LNCAP (cell line): ENCODE measurements at regions not wholly inside any gene's neighbourhood (a gene's known extent, or its start where the extent isn't known, plus 50 kb on each side); places are given as distances from the start of the nearest gene placed in this dataset.

Experiments
- TF ChIP-seq, protein P1 (sequence below): fragments of 450-650 bp; IDR thresholded peaks from 2 replicates; pipeline ENCODE4 v1.5.1; 2017; ENCODE audit warnings: mild to moderate bottlenecking

DNA sequence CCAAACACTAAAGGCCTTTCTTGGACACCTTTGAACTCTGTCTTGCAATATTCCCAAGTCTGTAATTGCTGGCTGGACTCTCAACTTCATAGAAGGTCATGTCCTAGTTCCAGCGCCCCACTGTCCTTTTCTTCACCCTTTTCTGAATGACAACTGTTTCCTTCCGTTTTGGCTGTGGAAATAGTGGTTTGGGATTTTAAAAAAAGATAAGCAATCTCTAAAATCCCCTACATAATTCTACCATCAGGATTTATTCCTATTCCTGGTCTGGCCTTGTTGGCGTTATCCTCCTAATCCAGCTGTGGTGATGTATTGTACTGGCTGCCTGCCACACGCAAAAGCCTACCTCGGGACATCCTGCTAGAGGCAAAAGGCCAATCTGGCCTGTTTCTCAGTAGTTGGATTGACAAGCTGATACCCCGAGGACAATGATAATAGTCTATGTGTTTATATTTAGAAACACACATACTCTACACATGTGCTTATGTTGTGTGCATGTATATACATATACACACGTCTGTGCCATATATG lies 440.3 kb upstream of the DPH6 start:
- TF ChIP-seq, protein P1, sequence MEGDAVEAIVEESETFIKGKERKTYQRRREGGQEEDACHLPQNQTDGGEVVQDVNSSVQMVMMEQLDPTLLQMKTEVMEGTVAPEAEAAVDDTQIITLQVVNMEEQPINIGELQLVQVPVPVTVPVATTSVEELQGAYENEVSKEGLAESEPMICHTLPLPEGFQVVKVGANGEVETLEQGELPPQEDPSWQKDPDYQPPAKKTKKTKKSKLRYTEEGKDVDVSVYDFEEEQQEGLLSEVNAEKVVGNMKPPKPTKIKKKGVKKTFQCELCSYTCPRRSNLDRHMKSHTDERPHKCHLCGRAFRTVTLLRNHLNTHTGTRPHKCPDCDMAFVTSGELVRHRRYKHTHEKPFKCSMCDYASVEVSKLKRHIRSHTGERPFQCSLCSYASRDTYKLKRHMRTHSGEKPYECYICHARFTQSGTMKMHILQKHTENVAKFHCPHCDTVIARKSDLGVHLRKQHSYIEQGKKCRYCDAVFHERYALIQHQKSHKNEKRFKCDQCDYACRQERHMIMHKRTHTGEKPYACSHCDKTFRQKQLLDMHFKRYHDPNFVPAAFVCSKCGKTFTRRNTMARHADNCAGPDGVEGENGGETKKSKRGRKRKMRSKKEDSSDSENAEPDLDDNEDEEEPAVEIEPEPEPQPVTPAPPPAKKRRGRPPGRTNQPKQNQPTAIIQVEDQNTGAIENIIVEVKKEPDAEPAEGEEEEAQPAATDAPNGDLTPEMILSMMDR = no peak

DNA sequence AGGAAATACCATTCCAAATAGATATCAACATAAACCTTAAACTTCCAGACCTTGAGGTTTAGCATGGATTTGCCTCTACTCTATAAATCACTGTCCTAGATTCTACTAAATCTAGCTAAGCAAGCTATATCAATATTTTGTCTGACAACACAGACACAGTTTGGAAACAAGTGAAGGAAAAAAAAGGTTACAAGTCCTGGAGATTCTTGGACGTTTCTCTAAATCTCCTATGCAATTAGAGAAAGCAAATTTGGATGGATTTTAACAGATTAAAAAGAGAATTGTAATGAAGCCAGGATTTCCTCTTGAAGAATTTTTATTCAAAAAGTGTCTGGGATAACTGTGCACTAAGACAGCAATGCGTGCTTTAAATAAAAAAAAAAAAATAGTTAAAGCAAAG lies 441.1 kb upstream of the DPH6 start:
- TF ChIP-seq, protein P1 = no peak

- TF ChIP-seq, protein P1 = no peak
Measured at GRCh38 chr15:35991386-35991785, 445.4 kb upstream of the DPH6 start.

DNA sequence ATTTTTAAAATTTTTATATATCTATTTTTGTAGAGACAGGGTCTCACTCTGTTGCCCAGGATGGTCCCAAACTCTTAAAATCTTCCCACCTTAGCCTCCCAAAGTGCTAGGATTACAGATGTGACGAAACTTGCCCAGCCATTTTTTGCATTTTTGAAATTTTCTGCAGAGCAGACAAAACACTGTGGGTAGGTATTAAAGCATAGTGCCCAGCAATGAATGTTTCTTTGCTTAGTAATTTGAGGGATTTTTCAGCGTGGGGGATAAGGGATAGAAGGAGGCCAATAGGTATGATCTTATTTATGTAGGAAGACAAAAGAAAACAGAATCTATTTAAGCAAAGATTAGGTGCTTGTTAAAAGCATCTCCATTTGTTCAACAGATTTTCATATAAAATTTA lies 446.8 kb upstream of the DPH6 start:
- TF ChIP-seq, protein P1 = no peak

GRCh38 chr15:35993196-35993595 lies 447.2 kb upstream of the DPH6 start:
- TF ChIP-seq, protein P1 = no peak

DNA sequence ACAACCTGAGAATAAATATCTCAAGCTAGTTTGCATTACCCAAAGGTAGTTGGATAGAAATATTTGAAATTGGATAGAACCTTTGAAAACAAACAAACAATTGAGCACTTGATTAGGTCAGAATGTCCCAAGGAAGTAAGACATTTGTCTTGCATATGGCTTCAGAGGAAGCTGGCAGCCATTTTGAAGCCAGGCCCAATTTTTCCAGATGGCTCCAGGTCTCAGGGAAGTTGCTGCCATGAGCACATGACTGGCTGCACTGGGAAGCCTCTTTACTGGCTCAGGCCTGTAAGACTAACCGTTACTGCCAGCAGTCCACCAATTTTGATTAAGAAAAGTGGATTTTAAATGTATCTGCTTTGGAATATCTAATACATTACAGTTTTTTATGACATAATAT lies 448.9 kb upstream of the DPH6 start:
- TF ChIP-seq, protein P1 = no peak

DNA sequence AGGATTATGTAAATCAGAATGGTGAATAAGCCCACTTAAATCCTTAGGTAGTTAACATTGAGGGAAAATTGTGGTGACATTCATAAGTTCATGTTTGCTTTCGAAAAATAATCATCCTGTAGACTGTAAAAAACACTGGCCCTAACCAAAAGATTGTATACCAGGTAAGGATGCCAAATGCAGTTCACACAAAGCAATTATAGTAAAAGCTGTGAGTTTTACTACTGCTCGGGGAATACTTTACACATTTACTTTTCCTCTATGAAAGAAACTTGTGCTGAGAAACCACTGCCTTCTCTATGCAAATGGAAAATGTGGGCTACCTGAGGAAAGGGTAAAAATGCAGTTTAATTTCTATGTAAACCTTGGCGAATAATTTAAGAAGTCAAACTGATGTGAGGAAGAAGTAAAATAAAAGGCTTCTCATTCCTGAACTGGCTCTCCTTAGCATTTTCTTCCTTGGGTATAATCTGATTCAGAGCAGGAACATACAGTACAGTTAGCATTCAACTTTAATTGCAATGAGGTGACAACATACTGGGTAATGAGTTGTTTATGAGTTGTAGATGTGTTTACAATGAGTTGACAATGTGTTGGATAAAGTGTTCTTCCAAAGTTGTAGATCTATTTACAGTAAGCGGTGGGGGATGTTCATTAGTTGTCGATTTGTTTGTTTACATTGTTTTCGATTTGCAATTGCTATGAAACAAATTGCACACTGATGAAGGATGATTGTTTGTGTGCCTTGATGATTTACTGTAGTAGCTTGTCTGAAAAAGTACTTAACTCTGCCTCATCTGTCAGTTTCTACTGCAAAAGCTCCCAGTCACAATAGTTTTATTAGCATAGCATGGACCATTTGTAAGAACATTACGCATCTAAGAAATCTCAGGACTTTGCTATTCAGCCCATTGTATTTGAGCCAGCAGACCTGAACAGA lies 453.0 kb upstream of the DPH6 start:
- TF ChIP-seq, protein P1 = no peak
